ENCODE measurements at regions not wholly inside any gene's neighbourhood (a gene's known extent, or its start where the extent isn't known, plus 50 kb on each side); places are given as distances from the start of the nearest gene placed in this dataset.

DNA sequence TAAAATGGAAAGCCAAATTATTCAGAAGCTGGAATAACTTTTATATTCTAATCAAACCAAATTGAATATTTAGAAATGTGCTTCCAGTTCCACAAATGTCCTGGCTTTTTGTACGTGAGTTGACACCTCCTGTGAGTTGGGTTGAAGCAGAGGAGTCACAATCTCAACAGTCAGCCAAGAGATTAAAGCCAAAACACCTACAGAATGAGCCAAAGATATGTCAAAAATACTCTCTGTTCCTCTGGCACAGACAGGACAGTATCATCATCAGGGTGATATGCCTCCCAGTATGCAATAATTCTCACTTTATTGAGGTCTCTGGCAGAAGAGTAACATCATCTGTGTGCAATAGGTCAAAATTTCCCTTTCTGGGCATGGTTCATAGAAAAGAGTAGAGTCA is 914.3 kb upstream of the AMELY start:
- TF ChIP-seq POLR2A (IDR thresholded peaks at IDR 0.05), result no peak
- TF ChIP-seq, protein P1, sequence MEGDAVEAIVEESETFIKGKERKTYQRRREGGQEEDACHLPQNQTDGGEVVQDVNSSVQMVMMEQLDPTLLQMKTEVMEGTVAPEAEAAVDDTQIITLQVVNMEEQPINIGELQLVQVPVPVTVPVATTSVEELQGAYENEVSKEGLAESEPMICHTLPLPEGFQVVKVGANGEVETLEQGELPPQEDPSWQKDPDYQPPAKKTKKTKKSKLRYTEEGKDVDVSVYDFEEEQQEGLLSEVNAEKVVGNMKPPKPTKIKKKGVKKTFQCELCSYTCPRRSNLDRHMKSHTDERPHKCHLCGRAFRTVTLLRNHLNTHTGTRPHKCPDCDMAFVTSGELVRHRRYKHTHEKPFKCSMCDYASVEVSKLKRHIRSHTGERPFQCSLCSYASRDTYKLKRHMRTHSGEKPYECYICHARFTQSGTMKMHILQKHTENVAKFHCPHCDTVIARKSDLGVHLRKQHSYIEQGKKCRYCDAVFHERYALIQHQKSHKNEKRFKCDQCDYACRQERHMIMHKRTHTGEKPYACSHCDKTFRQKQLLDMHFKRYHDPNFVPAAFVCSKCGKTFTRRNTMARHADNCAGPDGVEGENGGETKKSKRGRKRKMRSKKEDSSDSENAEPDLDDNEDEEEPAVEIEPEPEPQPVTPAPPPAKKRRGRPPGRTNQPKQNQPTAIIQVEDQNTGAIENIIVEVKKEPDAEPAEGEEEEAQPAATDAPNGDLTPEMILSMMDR (IDR thresholded peaks at IDR 0.05), result no peak

Data from esophagus squamous epithelium (tissue), 4 donors.